T-helper 2 cell treated with Interferon-gamma antibody and Interleukin-4, amounts not matched to agents 5 μg/mL and 100 μg/mL, for 36 hours (primary cell): ENCODE measurements at regions not wholly inside any gene's neighbourhood (a gene's known extent, or its start where the extent isn't known, plus 50 kb on each side); places are given as distances from the start of the nearest gene placed in this dataset.
"Not testable (repeated sequence)": the region's sequence is repeated elsewhere in the genome, so short reads cannot be mapped to it uniquely, and the experiment has no call there.

Experiments
- DNase-seq: peaks from one replicate; pipeline ENCODE4 v3.0.0; 2021; ENCODE audit warnings: low spot score
- H3K27ac Mint-ChIP-seq: one replicate; pipeline ENCODE4 v1.8.0; 2021; ENCODE audit warnings: mild to moderate bottlenecking, mixed read lengths
- H3K27me3 Mint-ChIP-seq: one replicate; pipeline ENCODE4 v1.8.0; 2021; ENCODE audit warnings: low read depth, mixed read lengths
- H3K36me3 Mint-ChIP-seq: one replicate; pipeline ENCODE4 v1.8.0; 2021; ENCODE audit warnings: low read depth, mixed read lengths
- H3K4me1 Mint-ChIP-seq: one replicate; pipeline ENCODE4 v1.8.0; 2021; ENCODE audit warnings: low read depth, mixed read lengths
- H3K4me3 Mint-ChIP-seq: one replicate; pipeline ENCODE4 v1.8.0; 2022; ENCODE audit warnings: mild to moderate bottlenecking, moderate library complexity, mixed read lengths
- H3K9me3 Mint-ChIP-seq: one replicate; pipeline ENCODE4 v1.8.0; 2021; ENCODE audit warnings: mixed read lengths

GRCh38 chr21:10409786-10410185 lies 111.6 kb upstream of the TPTE start:
- not testable (repeated sequence) for H3K4me3 Mint-ChIP-seq

GRCh38 chr21:10410354-10410929 lies 110.9 kb upstream of the TPTE start:
- H3K4me3 Mint-ChIP-seq, H3K9me3 Mint-ChIP-seq, H3K4me1 Mint-ChIP-seq: not testable (repeated sequence)

More at GRCh38 chr21:10409786-10410185, 111.6 kb upstream of the TPTE start:
- H3K4me1 Mint-ChIP-seq, H3K27ac Mint-ChIP-seq, H3K27me3 Mint-ChIP-seq, H3K36me3 Mint-ChIP-seq, DNase-seq: not testable (repeated sequence)
- H3K9me3 Mint-ChIP-seq = peaks cover 10% of the 10 kb centered on the region

GRCh38 chr21:10411776-10412526 lies 109.4 kb upstream of the TPTE start:
- H3K36me3 Mint-ChIP-seq, H3K4me1 Mint-ChIP-seq, DNase-seq, H3K27me3 Mint-ChIP-seq, H3K9me3 Mint-ChIP-seq, H3K27ac Mint-ChIP-seq, H3K4me3 Mint-ChIP-seq: not testable (repeated sequence)

More at GRCh38 chr21:10410354-10410929, 110.9 kb upstream of the TPTE start:
- not testable (repeated sequence) for H3K27ac Mint-ChIP-seq, H3K27me3 Mint-ChIP-seq, H3K36me3 Mint-ChIP-seq, DNase-seq

- H3K9me3 Mint-ChIP-seq, H3K36me3 Mint-ChIP-seq, DNase-seq, H3K27ac Mint-ChIP-seq, H3K4me3 Mint-ChIP-seq, H3K27me3 Mint-ChIP-seq, H3K4me1 Mint-ChIP-seq: not testable (repeated sequence)
Measured at GRCh38 chr21:10412928-10413246, 108.5 kb upstream of the TPTE start.

GRCh38 chr21:10413247-10414120 lies 107.9 kb upstream of the TPTE start:
- not testable (repeated sequence) for H3K9me3 Mint-ChIP-seq, H3K27ac Mint-ChIP-seq, DNase-seq, H3K27me3 Mint-ChIP-seq, H3K4me3 Mint-ChIP-seq, H3K4me1 Mint-ChIP-seq, H3K36me3 Mint-ChIP-seq

- not testable (repeated sequence) for H3K27me3 Mint-ChIP-seq, H3K4me1 Mint-ChIP-seq, DNase-seq, H3K9me3 Mint-ChIP-seq, H3K4me3 Mint-ChIP-seq, H3K36me3 Mint-ChIP-seq, H3K27ac Mint-ChIP-seq
Measured at GRCh38 chr21:10414121-10414924, 107.1 kb upstream of the TPTE start.

GRCh38 chr21:10414925-10415254 lies 106.5 kb upstream of the TPTE start:
- DNase-seq, H3K36me3 Mint-ChIP-seq, H3K9me3 Mint-ChIP-seq, H3K4me3 Mint-ChIP-seq, H3K27me3 Mint-ChIP-seq, H3K27ac Mint-ChIP-seq, H3K4me1 Mint-ChIP-seq: not testable (repeated sequence)

GRCh38 chr21:10415456-10415855 lies 105.9 kb upstream of the TPTE start:
- not testable (repeated sequence) for H3K36me3 Mint-ChIP-seq, H3K27ac Mint-ChIP-seq, DNase-seq, H3K9me3 Mint-ChIP-seq, H3K4me3 Mint-ChIP-seq, H3K27me3 Mint-ChIP-seq, H3K4me1 Mint-ChIP-seq

- H3K36me3 Mint-ChIP-seq, H3K9me3 Mint-ChIP-seq, H3K4me1 Mint-ChIP-seq, H3K4me3 Mint-ChIP-seq, H3K27ac Mint-ChIP-seq, DNase-seq, H3K27me3 Mint-ChIP-seq: not testable (repeated sequence)
Measured at GRCh38 chr21:10415859-10416258, 105.5 kb upstream of the TPTE start.

GRCh38 chr21:10416691-10417447 lies 104.5 kb upstream of the TPTE start:
- DNase-seq, H3K27me3 Mint-ChIP-seq, H3K9me3 Mint-ChIP-seq: not testable (repeated sequence)

GRCh38 chr21:10417551-10418002 lies 103.8 kb upstream of the TPTE start:
- not testable (repeated sequence) for H3K27me3 Mint-ChIP-seq, H3K4me1 Mint-ChIP-seq, H3K4me3 Mint-ChIP-seq, DNase-seq, H3K27ac Mint-ChIP-seq, H3K9me3 Mint-ChIP-seq, H3K36me3 Mint-ChIP-seq

More at GRCh38 chr21:10416691-10417447, 104.5 kb upstream of the TPTE start:
- not testable (repeated sequence) for H3K27ac Mint-ChIP-seq, H3K36me3 Mint-ChIP-seq, H3K4me3 Mint-ChIP-seq, H3K4me1 Mint-ChIP-seq

GRCh38 chr21:10418250-10419048 lies 102.9 kb upstream of the TPTE start:
- not testable (repeated sequence) for H3K36me3 Mint-ChIP-seq, DNase-seq, H3K4me3 Mint-ChIP-seq, H3K27ac Mint-ChIP-seq, H3K27me3 Mint-ChIP-seq, H3K4me1 Mint-ChIP-seq, H3K9me3 Mint-ChIP-seq

- not testable (repeated sequence) for H3K9me3 Mint-ChIP-seq, H3K4me1 Mint-ChIP-seq, H3K27me3 Mint-ChIP-seq, H3K27ac Mint-ChIP-seq, H3K36me3 Mint-ChIP-seq, H3K4me3 Mint-ChIP-seq, DNase-seq
Measured at GRCh38 chr21:10421199-10421598, 100.2 kb upstream of the TPTE start.
